ENCODE measurements at regions not wholly inside any gene's neighbourhood (a gene's known extent, or its start where the extent isn't known, plus 50 kb on each side); places are given as distances from the start of the nearest gene placed in this dataset.

GRCh38 chr2:145992572-145992971, 1472.7 kb upstream of the ZEB2 start:
- WGBS (ENCODE audit: extremely low coverage, insufficient read length, low lambda C conversion rate), result no CpG with 5 or more reads among the region's 3 CpGs
- H3K27ac ChIP-seq (ENCODE audit: insufficient read length, low read depth, low read length), result no peak overlapping the region

More at GRCh38 chr2:145992572-145992971, 1472.7 kb upstream of the ZEB2 start:
- no peaks in the 10 kb centered on the region for H3K27me3 Mint-ChIP-seq (ENCODE audit: low read depth)
- Histone ChIP-seq H2BK12ac (ENCODE audit: insufficient read length, low read depth, low read length) (no peak overlapping the region), H3K18ac (ENCODE audit: insufficient read length, low read depth, low read length) (no peak overlapping the region), H2BK120ac (ENCODE audit: low read depth, low read length, poor library complexity, severe bottlenecking) (no peak overlapping the region), H3K4me1 (ENCODE audit: insufficient read depth, low read length) (no peaks in the 10 kb centered on the region), H2BK20ac (ENCODE audit: low read depth, low read length, poor library complexity, severe bottlenecking) (no peak overlapping the region), H4K5ac (ENCODE audit: insufficient read length, low read depth, low read length) (no peak overlapping the region), H2AK5ac (ENCODE audit: insufficient read length, low read length) (no peak overlapping the region), H3K14ac (ENCODE audit: insufficient read depth, low read length) (no peak overlapping the region), H3K79me1 (ENCODE audit: insufficient read depth, low read depth, low read length, poor library complexity, severe bottlenecking) (no peaks in the 10 kb centered on the region), H3K56ac (ENCODE audit: insufficient read length, low read depth, low read length) (no peak overlapping the region), H3K27me3 (ENCODE audit: insufficient read depth, low read length) (no peaks in the 10 kb centered on the region), H3K4me2 (ENCODE audit: insufficient read depth, insufficient read length, low read length) (no peak overlapping the region), H2BK5ac (ENCODE audit: insufficient read length, low read length) (no peak overlapping the region), H3T11ph (ENCODE audit: low read length) (no peak overlapping the region), H3K23me2 (ENCODE audit: insufficient read length, low read depth, low read length, poor library complexity, severe bottlenecking) (no peaks in the 10 kb centered on the region), H3K9ac (ENCODE audit: extremely low read depth, insufficient read length, low read length) (no peak overlapping the region), H4K20me1 (ENCODE audit: control insufficient read depth, insufficient read depth, insufficient read length) (no peaks in the 10 kb centered on the region), H4K91ac (ENCODE audit: insufficient read length, low read depth, low read length) (no peak overlapping the region), H3K4ac (ENCODE audit: low read depth, low read length) (no peak overlapping the region), H4K8ac (replicated peaks; ENCODE audit: insufficient read length, low read depth, low read length) (no peak overlapping the region), H3K9me3 (ENCODE audit: control insufficient read depth, low read depth, low read length) (no peaks in the 10 kb centered on the region), H2BK15ac (ENCODE audit: low read depth, low read length) (no peak overlapping the region), H3K79me2 (ENCODE audit: insufficient read depth, low read length) (no peaks in the 10 kb centered on the region), H3K23ac (ENCODE audit: insufficient read length, low read depth, low read length) (no peak overlapping the region), H2AFZ (ENCODE audit: low read length) (no peak overlapping the region)
- no peak for DNase-seq
- TF ChIP-seq CTCF (conservative IDR thresholded peaks at IDR 0.05), result no peak
- no peaks in the 10 kb centered on the region for H3K4me1 Mint-ChIP-seq
- H3K36me3 Mint-ChIP-seq (ENCODE audit: insufficient read depth in 1 of 3, low read depth in 3 of 3), result peaks cover 0 to 13% (median 4%) of the 10 kb centered on the region in 3 experiments; a peak in 6 of 7 replicates
- no peak overlapping the region for H3K27ac Mint-ChIP-seq
- no peak overlapping the region for H3K4me3 Mint-ChIP-seq
- peaks cover 5 to 13% of the 10 kb centered on the region in 2 experiments for H3K9me3 Mint-ChIP-seq
